ENCODE measurements at regions not wholly inside any gene's neighbourhood (a gene's known extent, or its start where the extent isn't known, plus 50 kb on each side); places are given as distances from the start of the nearest gene placed in this dataset.
"Not testable (repeated sequence)": the region's sequence is repeated elsewhere in the genome, so short reads cannot be mapped to it uniquely, and the experiment has no call there.

- ATAC-seq (ENCODE audit: low read depth in 2 of 2); H3K27ac ChIP-seq (ENCODE audit: insufficient read depth, low read length, poor library complexity, severe bottlenecking); H3K9me3 Mint-ChIP-seq; H3K27ac Mint-ChIP-seq; H3K4me1 ChIP-seq (ENCODE audit: control insufficient read depth, insufficient read depth, low read length, poor library complexity, severe bottlenecking); H3K36me3 Mint-ChIP-seq; H3K27me3 ChIP-seq (ENCODE audit: control insufficient read depth, insufficient read depth, low read length); H3K4me1 Mint-ChIP-seq; H3K36me3 ChIP-seq (ENCODE audit: control insufficient read depth, insufficient read depth, low read length); H3K4me3 Mint-ChIP-seq; DNase-seq; H3K9me3 ChIP-seq (ENCODE audit: control insufficient read depth in 2 of 2, low read length in 2 of 2); H3K4me3 ChIP-seq (ENCODE audit: low read depth, low read length): not testable (repeated sequence)
- peaks cover 17% of the 10 kb centered on the region for H3K27me3 Mint-ChIP-seq
Measured at GRCh38 chr5:159807135-159807534, 109.1 kb upstream of the ADRA1B start.

DNA sequence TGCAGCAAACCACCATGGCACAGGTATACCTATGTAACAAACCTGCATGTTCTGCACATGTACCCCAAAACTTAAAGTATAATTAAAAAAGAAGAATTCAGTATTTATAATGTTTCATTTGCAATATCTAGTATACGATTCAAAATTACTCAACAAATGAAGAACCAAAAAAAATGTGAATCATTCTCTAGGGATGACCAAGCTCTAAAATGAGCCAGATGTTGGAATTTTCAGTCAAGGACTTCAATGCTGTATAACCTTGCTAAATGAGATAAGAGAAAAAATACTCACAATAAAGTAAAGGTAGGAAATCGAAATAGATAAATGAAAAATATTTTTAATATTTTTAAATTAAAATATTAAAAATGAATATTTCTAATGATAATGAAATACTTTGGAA, 108.7 kb upstream of the ADRA1B start:
- Mint-ChIP-seq H3K36me3 (no peaks in the 10 kb centered on the region), H3K4me3 (no peak overlapping the region), H3K9me3 (peaks cover 0 to 10% (median 6%) of the 10 kb centered on the region in 7 donors), H3K4me1 (no peaks in the 10 kb centered on the region), H3K27ac (no peak overlapping the region), H3K27me3 (peaks cover 17% of the 10 kb centered on the region)
- H3K36me3 ChIP-seq (ENCODE audit: control insufficient read depth, insufficient read depth, low read length): no peaks in the 10 kb centered on the region
- DNase-seq (no peak), ATAC-seq (ENCODE audit: low read depth in 2 of 2) (no peak)
- H3K9me3 ChIP-seq (ENCODE audit: control insufficient read depth in 2 of 2, low read length in 2 of 2): no peaks in the 10 kb centered on the region
- no peaks in the 10 kb centered on the region for H3K4me1 ChIP-seq (ENCODE audit: control insufficient read depth, insufficient read depth, low read length, poor library complexity, severe bottlenecking)
- no peaks in the 10 kb centered on the region for H3K27me3 ChIP-seq (ENCODE audit: control insufficient read depth, insufficient read depth, low read length)
- H3K4me3 ChIP-seq (ENCODE audit: low read depth, low read length): no peak overlapping the region
- H3K27ac ChIP-seq (ENCODE audit: insufficient read depth, low read length, poor library complexity, severe bottlenecking): no peak overlapping the region

- no peak for DNase-seq
- no peak overlapping the region for H3K27ac ChIP-seq (ENCODE audit: insufficient read depth, low read length, poor library complexity, severe bottlenecking)
- no peaks in the 10 kb centered on the region for H3K27me3 ChIP-seq (ENCODE audit: control insufficient read depth, insufficient read depth, low read length)
- H3K9me3 Mint-ChIP-seq: peaks cover 0 to 12% (median 6%) of the 10 kb centered on the region in 7 donors
- H3K9me3 ChIP-seq (ENCODE audit: control insufficient read depth in 2 of 2, low read length in 2 of 2): no peaks in the 10 kb centered on the region
- H3K36me3 ChIP-seq (ENCODE audit: control insufficient read depth, insufficient read depth, low read length): no peaks in the 10 kb centered on the region
- no peaks in the 10 kb centered on the region for H3K4me1 ChIP-seq (ENCODE audit: control insufficient read depth, insufficient read depth, low read length, poor library complexity, severe bottlenecking)
- no peaks in the 10 kb centered on the region for H3K27me3 Mint-ChIP-seq
- no peak overlapping the region for H3K4me3 Mint-ChIP-seq
- H3K4me1 Mint-ChIP-seq: no peaks in the 10 kb centered on the region
- no peak overlapping the region for H3K27ac Mint-ChIP-seq
- H3K36me3 Mint-ChIP-seq: no peaks in the 10 kb centered on the region
- ATAC-seq (ENCODE audit: low read depth in 2 of 2): no peak
- H3K4me3 ChIP-seq (ENCODE audit: low read depth, low read length): no peak overlapping the region
Measured at GRCh38 chr5:159811712-159812111, 104.6 kb upstream of the ADRA1B start.

DNA sequence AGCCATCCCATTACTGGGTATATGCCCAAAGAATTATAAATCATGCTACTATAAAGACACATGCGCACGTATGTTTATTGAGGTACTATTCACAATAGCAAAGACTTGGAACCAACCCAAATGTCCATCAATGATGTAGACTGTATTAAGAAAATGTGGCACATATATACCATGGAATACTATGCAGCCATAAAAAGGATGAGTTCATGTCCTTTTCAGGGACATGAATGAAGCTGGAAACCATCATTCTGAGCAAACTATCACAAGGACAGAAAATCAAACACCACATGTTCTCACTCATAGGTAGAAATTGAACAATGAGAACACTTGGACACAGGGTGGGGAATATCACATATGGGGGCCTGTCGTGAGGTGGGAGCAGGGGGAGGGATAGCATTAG, 103.5 kb upstream of the ADRA1B start:
- ATAC-seq (ENCODE audit: low read depth in 2 of 2); H3K4me1 ChIP-seq (ENCODE audit: control insufficient read depth, insufficient read depth, low read length, poor library complexity, severe bottlenecking); H3K27me3 ChIP-seq (ENCODE audit: control insufficient read depth, insufficient read depth, low read length); H3K27ac ChIP-seq (ENCODE audit: insufficient read depth, low read length, poor library complexity, severe bottlenecking); H3K36me3 ChIP-seq (ENCODE audit: control insufficient read depth, insufficient read depth, low read length); H3K9me3 ChIP-seq (ENCODE audit: control insufficient read depth in 2 of 2, low read length in 2 of 2); H3K27me3 Mint-ChIP-seq; DNase-seq; H3K4me3 Mint-ChIP-seq; H3K36me3 Mint-ChIP-seq; H3K4me1 Mint-ChIP-seq; H3K27ac Mint-ChIP-seq; H3K4me3 ChIP-seq (ENCODE audit: low read depth, low read length): not testable (repeated sequence)
- peaks cover 0 to 12% (median 3%) of the 10 kb centered on the region in 7 donors for H3K9me3 Mint-ChIP-seq

DNA sequence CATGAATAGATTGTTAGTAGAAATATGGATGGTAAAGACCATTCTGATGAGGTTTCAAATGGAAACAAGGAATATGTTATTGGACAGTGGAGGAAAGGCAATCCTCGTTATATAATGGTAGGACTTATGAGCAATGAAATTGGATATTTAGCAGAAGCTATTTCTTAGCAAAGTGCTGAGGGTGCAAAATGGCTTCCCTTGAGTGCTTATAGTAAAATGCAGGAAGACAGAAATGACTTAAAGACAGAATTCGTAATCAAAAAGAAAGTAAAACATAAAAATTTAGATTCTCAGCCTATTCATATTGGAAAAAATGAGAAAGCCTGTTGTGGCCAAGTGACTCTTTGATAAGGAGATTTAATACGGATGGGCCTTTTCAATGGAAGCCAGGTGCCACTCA, 102.1 kb upstream of the ADRA1B start:
- no peaks in the 10 kb centered on the region for H3K4me1 Mint-ChIP-seq
- Histone ChIP-seq H3K9me3 (ENCODE audit: control insufficient read depth in 2 of 2, low read length in 2 of 2) (no peaks in the 10 kb centered on the region), H3K4me1 (ENCODE audit: control insufficient read depth, insufficient read depth, low read length, poor library complexity, severe bottlenecking) (no peaks in the 10 kb centered on the region), H3K36me3 (ENCODE audit: control insufficient read depth, insufficient read depth, low read length) (no peaks in the 10 kb centered on the region), H3K4me3 (ENCODE audit: low read depth, low read length) (no peak overlapping the region), H3K27me3 (ENCODE audit: control insufficient read depth, insufficient read depth, low read length) (no peaks in the 10 kb centered on the region), H3K27ac (ENCODE audit: insufficient read depth, low read length, poor library complexity, severe bottlenecking) (no peak overlapping the region)
- no peaks in the 10 kb centered on the region for H3K27me3 Mint-ChIP-seq
- no peak overlapping the region for H3K27ac Mint-ChIP-seq
- no peak for DNase-seq
- no peaks in the 10 kb centered on the region for H3K36me3 Mint-ChIP-seq
- no peak overlapping the region for H3K4me3 Mint-ChIP-seq
- no peak for ATAC-seq (ENCODE audit: low read depth in 2 of 2)
- peaks cover 0 to 12% (median 3%) of the 10 kb centered on the region in 7 donors for H3K9me3 Mint-ChIP-seq

- no peak overlapping the region for H3K27ac Mint-ChIP-seq
- no peaks in the 10 kb centered on the region for H3K4me1 ChIP-seq (ENCODE audit: control insufficient read depth, insufficient read depth, low read length, poor library complexity, severe bottlenecking)
- no peak overlapping the region for H3K27ac ChIP-seq (ENCODE audit: insufficient read depth, low read length, poor library complexity, severe bottlenecking)
- no peak for DNase-seq
- H3K27me3 ChIP-seq (ENCODE audit: control insufficient read depth, insufficient read depth, low read length): no peaks in the 10 kb centered on the region
- H3K9me3 Mint-ChIP-seq: peaks cover 0 to 12% (median 3%) of the 10 kb centered on the region in 7 donors
- ATAC-seq (ENCODE audit: low read depth in 2 of 2): no peak
- no peaks in the 10 kb centered on the region for H3K36me3 Mint-ChIP-seq
- H3K9me3 ChIP-seq (ENCODE audit: control insufficient read depth in 2 of 2, low read length in 2 of 2): no peaks in the 10 kb centered on the region
- H3K27me3 Mint-ChIP-seq: no peaks in the 10 kb centered on the region
- no peaks in the 10 kb centered on the region for H3K36me3 ChIP-seq (ENCODE audit: control insufficient read depth, insufficient read depth, low read length)
- H3K4me3 Mint-ChIP-seq: no peak overlapping the region
- no peak overlapping the region for H3K4me3 ChIP-seq (ENCODE audit: low read depth, low read length)
- no peaks in the 10 kb centered on the region for H3K4me1 Mint-ChIP-seq
Measured at GRCh38 chr5:159814805-159815585, 101.3 kb upstream of the ADRA1B start.

GRCh38 chr5:159817262-159818029, 98.8 kb upstream of the ADRA1B start:
- Histone ChIP-seq H3K36me3 (ENCODE audit: control insufficient read depth, insufficient read depth, low read length) (no peaks in the 10 kb centered on the region), H3K9me3 (ENCODE audit: control insufficient read depth in 2 of 2, low read length in 2 of 2) (no peaks in the 10 kb centered on the region), H3K27ac (ENCODE audit: insufficient read depth, low read length, poor library complexity, severe bottlenecking) (no peak overlapping the region), H3K4me1 (ENCODE audit: control insufficient read depth, insufficient read depth, low read length, poor library complexity, severe bottlenecking) (no peaks in the 10 kb centered on the region), H3K27me3 (ENCODE audit: control insufficient read depth, insufficient read depth, low read length) (no peaks in the 10 kb centered on the region), H3K4me3 (ENCODE audit: low read depth, low read length) (no peak overlapping the region)
- Mint-ChIP-seq H3K9me3 (peaks cover 0 to 9% (median 0%) of the 10 kb centered on the region in 7 donors), H3K4me1 (no peaks in the 10 kb centered on the region), H3K27ac (no peak overlapping the region), H3K4me3 (no peak overlapping the region), H3K36me3 (no peaks in the 10 kb centered on the region), H3K27me3 (no peaks in the 10 kb centered on the region)
- DNase-seq: no peak
- ATAC-seq (ENCODE audit: low read depth in 2 of 2): no peak

All from CD4-positive, CD25-positive, alpha-beta regulatory T cell (primary cell).